ACC112 (cell line): ENCODE measurements at regions not wholly inside any gene's neighbourhood (a gene's known extent, or its start where the extent isn't known, plus 50 kb on each side); places are given as distances from the start of the nearest gene placed in this dataset.
"Not testable (repeated sequence)": the region's sequence is repeated elsewhere in the genome, so short reads cannot be mapped to it uniquely, and the experiment has no call there.

Experiments
- H2AFZ ChIP-seq: fragments of 200-600 bp; sonication (generic); one replicate; pipeline ENCODE4 v1.6.0; 2017; ENCODE audit warnings: antibody characterized with exemption, low read length; ENCODE audit not compliant: unreplicated experiment
- H3K27ac ChIP-seq: fragments of 200-600 bp; sonication (generic); 2 replicates; pipeline ENCODE4 v1.5.1; 2014; ENCODE audit warnings: low read depth, mild to moderate bottlenecking, antibody characterized with exemption, low read length, moderate library complexity
- H3K27me3 ChIP-seq: fragments of 200-600 bp; sonication (generic); 2 replicates; pipeline ENCODE4 v1.6.1; 2014; ENCODE audit warnings: mild to moderate bottlenecking, antibody characterized with exemption, low read length, moderate library complexity, mixed read lengths; ENCODE audit not compliant: insufficient read depth
- H3K36me3 ChIP-seq: fragments of 200-600 bp; sonication (generic); 2 replicates; pipeline ENCODE4 v1.6.1; 2016; ENCODE audit warnings: mild to moderate bottlenecking, antibody characterized with exemption, low read length, moderate library complexity, mixed read lengths; ENCODE audit not compliant: insufficient read depth
- H3K4me1 ChIP-seq: fragments of 200-600 bp; sonication (generic); one replicate; pipeline ENCODE4 v1.6.1; 2016; ENCODE audit warnings: low read length, mixed read lengths; ENCODE audit not compliant: insufficient read depth, unreplicated experiment, control insufficient read depth
- H3K4me3 ChIP-seq: fragments of 200-600 bp; sonication (generic); 2 replicates; pipeline ENCODE4 v1.5.1; 2014; ENCODE audit warnings: mild to moderate bottlenecking, low read depth, low read length
- H3K79me2 ChIP-seq: fragments of 200-600 bp; sonication (generic); one replicate; pipeline ENCODE4 v1.6.0; 2016; ENCODE audit warnings: low read length; ENCODE audit not compliant: control insufficient read depth, unreplicated experiment, insufficient read depth

DNA sequence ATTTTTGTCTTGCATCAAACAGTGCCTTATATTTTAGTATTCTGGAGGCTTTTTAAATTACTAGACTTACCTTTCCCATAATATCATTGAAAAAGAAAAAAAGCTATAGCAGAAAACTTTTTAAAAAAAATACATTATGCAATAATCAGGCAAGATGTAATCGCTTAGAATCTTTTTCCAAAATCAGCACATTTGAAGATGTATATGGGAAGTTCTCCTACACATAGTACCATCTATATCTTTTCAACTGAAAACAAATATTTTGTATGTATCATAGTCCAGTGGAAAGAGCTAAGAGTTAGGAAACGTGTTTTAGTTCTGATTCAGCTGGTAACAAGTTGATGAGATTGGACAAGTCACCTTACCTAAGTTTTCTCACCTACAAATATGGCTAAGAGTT is 70.6 kb downstream of the SLC41A2 start:
- Histone ChIP-seq H3K4me1 (peaks cover 16% of the 10 kb centered on the region), H3K27me3 (no peaks in the 10 kb centered on the region), H3K27ac (no peak overlapping the region), H3K4me3 (no peak overlapping the region), H3K79me2 (no peaks in the 10 kb centered on the region), H3K36me3 (no peaks in the 10 kb centered on the region; the same call in 1 of the 2 replicates), H2AFZ (no peak overlapping the region)

DNA sequence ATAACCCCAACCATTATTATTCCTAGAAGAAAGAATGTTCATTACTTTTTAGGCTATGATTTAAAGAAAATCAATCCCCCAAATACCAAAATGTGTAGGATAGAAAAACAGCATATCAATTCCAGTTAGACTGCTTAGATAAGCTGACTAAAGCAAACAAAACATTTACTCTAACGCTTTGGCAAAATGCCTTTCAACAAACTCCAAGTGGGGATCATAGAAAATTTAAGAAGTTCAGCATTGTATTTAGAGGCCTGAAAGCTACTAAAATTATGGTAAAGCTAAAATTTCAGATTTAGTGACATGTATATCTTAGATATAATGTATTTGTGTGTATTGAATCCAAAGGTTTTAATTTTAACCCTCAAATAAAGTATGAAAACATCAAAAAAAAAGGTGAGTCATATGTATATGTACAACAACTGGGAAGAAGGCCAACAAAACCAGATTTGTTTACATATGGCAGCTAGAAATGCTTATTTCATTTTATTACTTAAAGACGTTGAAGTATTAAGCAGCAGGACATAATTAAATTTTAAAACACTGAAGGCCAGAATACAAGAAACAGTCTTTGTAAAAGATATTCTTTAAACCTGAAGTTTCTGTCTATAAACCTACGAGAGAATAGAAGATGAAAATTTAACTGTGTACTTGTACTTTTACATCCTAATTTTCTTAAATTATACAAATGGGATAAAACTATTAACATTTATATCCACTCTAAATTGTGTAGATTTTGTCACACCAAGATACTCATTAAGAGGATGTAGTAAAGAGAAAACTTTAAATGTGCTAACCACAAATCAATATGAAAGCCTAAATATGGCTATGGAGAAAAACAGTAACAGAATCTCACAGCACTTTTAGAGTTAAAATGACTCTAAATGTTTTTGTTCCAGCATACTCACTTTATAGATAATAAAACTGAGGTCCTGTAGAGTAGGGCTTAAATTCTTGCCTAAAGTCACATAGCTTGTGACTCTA is 71.4 kb downstream of the SLC41A2 start:
- Histone ChIP-seq H3K36me3 (no peaks in the 10 kb centered on the region; the same call in 1 of the 2 replicates), H2AFZ (no peak overlapping the region), H3K4me3 (no peak overlapping the region), H3K27ac (no peak overlapping the region), H3K4me1 (peaks cover 16% of the 10 kb centered on the region), H3K79me2 (no peaks in the 10 kb centered on the region), H3K27me3 (no peaks in the 10 kb centered on the region)

DNA sequence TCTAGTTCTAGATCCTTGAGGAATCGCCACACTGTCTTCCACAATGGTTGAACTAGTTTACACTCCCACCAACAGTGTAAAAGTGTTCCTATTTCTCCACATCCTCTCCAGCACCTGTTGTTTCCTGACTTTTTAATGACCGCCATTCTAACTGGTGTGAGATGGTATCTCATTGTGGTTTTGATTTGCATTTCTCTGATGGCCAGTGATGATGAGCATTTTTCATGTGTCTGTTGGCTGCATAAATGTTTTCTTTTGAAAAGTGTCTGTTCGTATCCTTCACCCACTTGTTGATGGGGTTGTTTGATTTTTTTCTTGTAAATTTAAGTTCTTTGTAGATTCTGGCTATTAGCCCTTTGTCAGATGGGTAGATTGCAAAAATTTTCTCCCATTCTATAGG is 79.2 kb downstream of the SLC41A2 start:
- H2AFZ ChIP-seq, H3K27ac ChIP-seq, H3K27me3 ChIP-seq, H3K4me1 ChIP-seq, H3K79me2 ChIP-seq, H3K4me3 ChIP-seq, H3K36me3 ChIP-seq: not testable (repeated sequence)

DNA sequence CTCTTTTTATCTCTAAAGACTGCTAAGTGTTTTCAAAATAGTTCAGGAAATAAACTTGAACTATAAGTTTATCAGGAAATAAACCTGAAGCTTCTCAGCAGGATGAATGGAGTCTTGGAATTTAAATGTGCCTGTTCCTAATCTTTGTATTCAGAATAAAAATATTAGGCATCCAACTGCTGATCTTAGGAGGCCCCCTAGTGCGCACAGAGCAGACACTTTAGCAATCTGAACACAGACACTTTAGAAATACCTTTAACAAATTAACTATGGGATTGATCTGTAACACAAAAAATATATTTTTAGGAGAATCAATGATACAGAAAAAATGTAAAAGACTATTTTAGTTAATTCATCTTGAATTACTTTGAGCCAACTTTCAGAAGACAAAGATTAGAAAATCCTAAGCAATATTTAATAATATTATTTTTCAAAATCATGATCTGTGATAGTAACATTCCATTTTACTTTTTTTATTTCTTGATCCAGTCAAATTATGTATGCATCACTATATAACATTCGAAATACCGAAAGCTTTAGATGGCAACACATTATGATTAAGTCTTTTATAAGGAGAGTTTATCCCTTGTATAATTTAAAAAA is 80.9 kb downstream of the SLC41A2 start:
- Histone ChIP-seq H3K4me1 (peaks cover 5% of the 10 kb centered on the region), H2AFZ (no peak overlapping the region), H3K27me3 (no peaks in the 10 kb centered on the region), H3K27ac (no peak overlapping the region), H3K79me2 (no peaks in the 10 kb centered on the region), H3K36me3 (no peaks in the 10 kb centered on the region), H3K4me3 (no peak overlapping the region)

DNA sequence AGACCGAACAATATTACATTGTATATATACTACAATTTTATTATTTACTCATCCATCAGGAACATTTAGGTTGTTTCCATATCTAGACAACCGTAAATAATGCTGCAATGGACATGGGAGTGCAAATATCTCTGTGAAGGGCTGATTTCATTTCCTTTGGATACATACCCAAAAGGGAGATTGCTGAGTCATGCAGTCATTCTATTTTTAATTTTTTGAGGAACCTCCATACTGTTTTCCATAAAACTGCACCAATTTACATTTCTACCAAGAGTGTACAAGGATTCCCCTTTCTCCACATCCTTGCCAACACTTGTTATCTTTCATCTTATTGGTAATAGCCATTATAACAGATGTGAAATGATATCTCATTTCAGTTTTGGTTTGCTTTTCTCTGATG is 84.7 kb downstream of the SLC41A2 start:
- Histone ChIP-seq H3K79me2 (no peaks in the 10 kb centered on the region), H3K27me3 (no peaks in the 10 kb centered on the region), H3K4me3 (no peak overlapping the region), H3K4me1 (peaks cover 5% of the 10 kb centered on the region), H3K27ac (peak overlapping the region; percentile 9; the same call in 1 of the 2 replicates), H2AFZ (no peak overlapping the region), H3K36me3 (no peaks in the 10 kb centered on the region)

GRCh38 chr12:104870797-104871196 is 87.3 kb downstream of the SLC41A2 start:
- Histone ChIP-seq H2AFZ (no peak overlapping the region), H3K79me2 (no peaks in the 10 kb centered on the region), H3K27me3 (no peaks in the 10 kb centered on the region), H3K4me3 (no peak overlapping the region), H3K36me3 (no peaks in the 10 kb centered on the region), H3K4me1 (peaks cover 19% of the 10 kb centered on the region), H3K27ac (no peak overlapping the region)

- H3K4me1 ChIP-seq = peaks cover 42% of the 10 kb centered on the region
Measured at GRCh38 chr12:104866291-104866690, 91.8 kb downstream of the SLC41A2 start.

GRCh38 chr12:104865080-104865479 is 93.0 kb downstream of the SLC41A2 start:
- Histone ChIP-seq H3K79me2 (no peaks in the 10 kb centered on the region), H2AFZ (no peak overlapping the region), H3K27ac (0 out of 2 replicates have a peak overlapping the region, but pooled peaks have one; percentile 12)

More at GRCh38 chr12:104866291-104866690, 91.8 kb downstream of the SLC41A2 start:
- Histone ChIP-seq H3K27me3 (no peaks in the 10 kb centered on the region), H3K36me3 (no peaks in the 10 kb centered on the region), H2AFZ (no peak overlapping the region), H3K79me2 (no peaks in the 10 kb centered on the region), H3K4me3 (no peak overlapping the region), H3K27ac (no peak overlapping the region)

DNA sequence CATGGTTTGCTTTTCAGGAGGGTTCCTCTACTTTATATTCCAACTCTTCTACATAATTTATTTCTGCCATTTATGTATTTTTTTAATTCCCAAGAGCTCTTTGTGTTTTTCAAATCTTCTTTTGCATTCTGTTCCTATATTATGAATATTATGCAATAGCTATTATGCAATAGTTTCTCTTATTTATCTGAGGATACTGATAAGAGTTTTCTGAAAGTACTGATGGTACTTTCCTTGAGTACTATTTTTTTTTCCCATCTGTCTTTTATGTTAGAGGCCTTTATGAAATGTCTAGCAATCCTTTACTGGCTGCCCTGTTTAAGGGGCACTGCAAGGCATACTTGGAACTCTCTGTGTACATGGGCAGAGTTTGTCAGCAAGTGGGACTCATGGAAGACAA is 93.4 kb downstream of the SLC41A2 start:
- no peak overlapping the region; the same call in 1 of the 2 replicates for H3K4me3 ChIP-seq
- H3K27ac ChIP-seq = peak overlapping the region; percentile 72
- H2AFZ ChIP-seq = no peak overlapping the region
- no peaks in the 10 kb centered on the region for H3K79me2 ChIP-seq
- H3K27me3 ChIP-seq = no peaks in the 10 kb centered on the region
- H3K4me1 ChIP-seq = peaks cover 42% of the 10 kb centered on the region
- no peaks in the 10 kb centered on the region for H3K36me3 ChIP-seq

More at GRCh38 chr12:104865080-104865479, 93.0 kb downstream of the SLC41A2 start:
- Histone ChIP-seq H3K4me3 (no peak overlapping the region; the same call in 1 of the 2 replicates), H3K36me3 (no peaks in the 10 kb centered on the region), H3K4me1 (peaks cover 42% of the 10 kb centered on the region), H3K27me3 (no peaks in the 10 kb centered on the region)

GRCh38 chr12:104863296-104863948 is 94.7 kb downstream of the SLC41A2 start:
- Histone ChIP-seq H3K27me3 (no peaks in the 10 kb centered on the region), H2AFZ (no peak overlapping the region), H3K4me3 (no peak overlapping the region), H3K79me2 (no peaks in the 10 kb centered on the region), H3K36me3 (no peaks in the 10 kb centered on the region), H3K27ac (peak overlapping the region; percentile 72), H3K4me1 (peaks cover 49% of the 10 kb centered on the region)
